GM18873 (cell line): ENCODE measurements at regions not wholly inside any gene's neighbourhood (a gene's known extent, or its start where the extent isn't known, plus 50 kb on each side); places are given as distances from the start of the nearest gene placed in this dataset.

Source experiments
- ATAC-seq: cut with Tn5 transposase; IDR thresholded peaks from one replicate; pipeline ENCODE4 v1.9.1; 2021; ENCODE audit warnings: mild to moderate bottlenecking, moderate library complexity, moderate number of reproducible peaks; ENCODE audit not compliant: unreplicated experiment, low FRiP score

DNA sequence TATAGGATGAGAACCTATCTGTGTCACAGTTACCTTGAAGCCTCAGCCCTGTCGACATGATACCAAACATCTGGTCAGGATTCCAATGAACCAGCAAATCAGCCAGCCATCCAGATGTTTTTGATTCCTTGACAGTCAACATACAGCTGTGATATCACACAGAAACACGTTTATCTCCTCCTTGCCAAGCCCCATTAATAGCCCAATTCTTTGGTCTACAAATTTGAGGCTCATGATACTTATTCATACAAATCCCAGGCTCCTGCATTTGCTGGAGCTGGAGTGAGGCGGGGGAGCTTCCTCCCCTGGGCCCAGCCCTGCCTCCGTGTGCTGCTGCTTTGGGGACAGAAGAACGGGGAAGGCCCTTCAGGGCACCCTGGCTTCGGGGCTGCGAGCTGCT lies 611.6 kb upstream of the SALL3 start:
- ATAC-seq = no peak

DNA sequence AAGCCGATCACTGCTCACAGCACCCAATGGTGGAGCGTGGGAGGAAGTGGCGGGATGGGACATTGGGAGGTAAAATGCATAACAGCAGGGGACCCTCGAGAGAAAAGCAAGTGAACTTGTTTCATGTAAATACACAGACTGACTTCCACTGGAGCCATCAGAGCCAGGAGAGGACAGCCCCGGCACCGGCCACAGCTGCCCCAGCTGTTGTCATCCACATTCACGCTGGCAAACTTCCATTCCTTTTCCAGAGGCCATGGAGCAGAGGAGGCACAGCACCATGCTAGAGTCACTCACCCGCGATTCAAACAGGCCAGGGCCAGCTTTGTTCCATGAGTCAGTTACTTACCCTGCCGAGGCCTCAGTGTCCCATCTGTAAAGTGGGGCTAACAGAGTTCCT lies 610.9 kb upstream of the SALL3 start:
- ATAC-seq = no peak

DNA sequence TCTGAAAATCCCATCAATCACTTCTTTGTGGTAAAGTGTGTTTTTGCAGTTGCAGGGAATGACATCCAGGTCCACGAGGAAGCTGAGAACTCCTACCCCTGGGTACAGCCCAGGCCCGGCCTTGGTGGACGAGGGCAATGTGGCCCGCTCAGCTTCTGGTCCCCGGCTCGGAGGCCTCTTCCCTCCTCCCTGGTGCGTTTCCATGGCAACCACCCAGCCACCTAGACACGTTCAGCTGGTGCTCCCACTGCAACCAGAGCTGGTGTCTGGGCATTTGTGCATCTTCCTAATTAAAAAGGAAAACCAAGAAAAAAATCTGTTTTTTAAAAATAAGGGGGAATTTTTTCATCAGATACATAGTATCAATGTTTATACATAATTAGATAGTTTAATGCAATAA lies 603.6 kb upstream of the SALL3 start:
- ATAC-seq = no peak

DNA sequence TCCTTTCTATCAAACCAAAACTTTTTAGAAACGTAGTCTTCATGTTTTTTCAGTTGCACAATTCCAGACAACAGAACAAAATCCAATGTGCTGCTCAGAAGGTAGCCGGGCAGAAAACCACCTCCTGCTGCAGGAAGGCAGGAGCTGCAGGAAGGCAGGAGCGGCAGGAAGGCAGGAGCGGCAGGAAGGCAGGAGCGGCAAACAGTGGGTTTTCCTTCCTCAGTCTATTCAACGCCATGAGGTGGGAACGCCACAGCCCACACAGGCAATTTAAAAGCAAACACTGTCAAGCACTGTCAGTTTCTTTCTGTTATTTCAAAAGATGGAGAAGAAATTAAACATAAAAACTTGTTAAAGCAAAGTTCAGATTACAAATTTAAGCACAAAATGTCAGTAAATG lies 601.2 kb upstream of the SALL3 start:
- no peak for ATAC-seq

DNA sequence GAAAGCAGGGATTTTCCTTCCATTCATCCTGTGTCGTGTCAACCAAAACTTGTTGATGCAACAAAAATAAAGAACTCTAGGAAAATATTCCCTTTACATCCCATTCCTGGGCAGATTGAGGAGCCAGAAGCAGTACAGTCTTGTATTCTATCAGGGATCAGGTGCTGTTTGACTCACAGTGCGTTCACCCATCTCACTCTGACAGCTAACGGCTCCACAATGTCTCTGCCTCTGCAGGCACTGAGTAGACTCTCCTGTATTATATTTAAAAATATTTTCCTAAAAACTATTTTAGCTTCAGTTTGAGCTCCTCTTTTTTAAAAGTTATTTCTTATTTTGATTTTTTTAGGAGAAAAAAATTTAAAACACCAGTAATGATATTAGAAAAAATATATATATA lies 600.6 kb upstream of the SALL3 start:
- no peak for ATAC-seq

DNA sequence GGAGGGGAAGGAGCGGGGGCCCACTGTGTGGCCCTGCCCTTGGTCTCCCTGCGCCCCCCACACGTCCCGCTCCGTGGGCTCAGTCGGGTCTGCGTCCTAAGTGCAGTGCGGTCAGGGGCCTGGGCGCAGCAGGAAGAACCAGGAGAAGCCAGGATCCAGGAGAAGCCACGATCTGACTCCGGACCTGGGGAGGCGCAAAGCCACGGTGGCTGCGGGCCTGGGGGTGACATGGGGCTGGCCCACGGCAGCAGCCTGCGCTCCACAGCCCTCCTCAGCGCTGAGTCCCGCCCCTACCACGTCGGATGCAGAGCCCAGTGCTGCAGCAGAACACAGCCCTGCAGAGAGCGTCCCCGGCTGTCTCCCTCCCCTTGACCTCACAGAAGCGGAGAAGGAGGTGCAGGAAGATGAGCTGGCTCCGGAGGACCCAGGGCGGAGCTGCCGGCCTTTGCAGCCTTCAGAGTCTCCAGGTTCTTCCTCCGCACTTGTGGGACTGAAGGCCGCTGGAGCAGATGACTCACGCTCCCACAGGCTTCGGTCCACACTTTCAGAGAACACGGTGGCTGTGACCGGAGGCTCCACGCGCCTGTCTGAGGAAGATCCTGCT lies 589.2 kb upstream of the SALL3 start:
- no peak for ATAC-seq

DNA sequence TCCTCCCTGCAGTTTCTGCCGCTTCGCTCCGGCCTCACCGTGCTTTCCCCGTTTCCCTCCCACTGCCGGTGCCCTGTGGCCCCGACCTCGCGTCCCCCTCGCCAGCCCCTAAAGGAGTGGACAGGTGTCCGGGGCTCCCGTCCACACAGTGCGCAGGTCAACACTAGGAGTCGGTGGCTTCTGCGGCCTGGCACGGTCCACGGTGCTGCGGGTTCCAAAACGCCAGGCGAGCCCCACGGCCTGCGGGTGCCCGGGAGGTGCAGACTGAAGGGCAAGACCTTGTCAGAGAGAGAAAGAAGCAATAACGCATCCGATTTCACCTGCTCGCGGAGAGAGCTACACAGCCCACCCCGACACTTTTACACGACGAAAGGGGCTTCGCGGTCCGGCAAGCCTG lies 588.7 kb upstream of the SALL3 start:
- no peak for ATAC-seq

DNA sequence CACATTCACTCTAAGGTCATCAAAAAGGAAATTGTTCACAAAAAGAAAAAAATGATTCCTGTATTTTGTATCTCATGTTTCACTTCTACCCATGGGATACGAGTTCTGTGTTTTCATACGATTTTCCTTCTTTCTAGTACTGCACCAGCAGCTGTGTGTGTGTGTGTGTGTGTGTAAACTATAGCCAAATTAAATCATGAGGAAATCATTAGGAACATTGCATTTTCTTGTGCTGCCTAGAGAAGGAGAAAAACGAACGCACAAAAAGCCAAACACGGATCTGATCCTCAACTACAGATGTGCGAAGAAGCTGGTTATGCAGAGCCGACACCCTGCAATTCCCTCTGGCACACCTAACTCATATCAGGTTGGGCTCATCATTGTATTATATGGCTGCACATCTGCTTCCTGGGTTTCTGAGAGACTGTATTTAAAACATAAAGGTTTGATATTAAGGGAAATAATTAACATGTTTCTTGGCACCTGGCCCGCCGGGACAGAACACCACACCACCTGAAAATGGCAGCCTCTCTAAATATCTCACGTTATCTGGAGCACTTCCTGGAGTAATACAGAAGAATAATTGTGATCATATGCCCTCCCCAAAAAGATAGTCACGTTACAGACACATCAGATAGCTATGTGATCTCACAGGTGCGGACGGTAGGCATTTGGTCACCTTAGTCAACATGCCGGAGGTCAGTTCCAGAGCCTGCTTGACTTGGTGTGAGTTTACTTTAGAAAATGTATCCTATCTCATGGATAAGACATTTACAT lies 586.3 kb upstream of the SALL3 start:
- no peak for ATAC-seq

DNA sequence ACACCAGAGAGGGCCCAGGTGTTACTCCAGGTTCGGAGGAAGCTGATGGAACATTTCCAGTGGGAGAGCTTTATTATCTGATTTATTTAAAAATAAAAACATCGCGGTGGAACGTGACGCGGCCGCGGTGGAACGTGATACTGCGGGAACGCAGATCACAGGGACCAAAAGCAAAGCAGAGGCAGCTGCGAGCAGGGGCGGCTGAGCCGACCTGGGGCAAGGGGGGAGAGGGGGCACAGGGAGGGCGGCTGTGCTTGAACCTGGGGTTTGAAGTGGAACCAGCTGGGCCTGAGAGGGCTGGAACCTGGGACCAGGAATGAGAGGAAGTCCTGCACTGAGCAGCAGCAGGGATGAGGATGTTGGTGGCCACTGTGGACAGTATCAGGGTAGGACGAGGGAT lies 583.5 kb upstream of the SALL3 start:
- no peak for ATAC-seq

DNA sequence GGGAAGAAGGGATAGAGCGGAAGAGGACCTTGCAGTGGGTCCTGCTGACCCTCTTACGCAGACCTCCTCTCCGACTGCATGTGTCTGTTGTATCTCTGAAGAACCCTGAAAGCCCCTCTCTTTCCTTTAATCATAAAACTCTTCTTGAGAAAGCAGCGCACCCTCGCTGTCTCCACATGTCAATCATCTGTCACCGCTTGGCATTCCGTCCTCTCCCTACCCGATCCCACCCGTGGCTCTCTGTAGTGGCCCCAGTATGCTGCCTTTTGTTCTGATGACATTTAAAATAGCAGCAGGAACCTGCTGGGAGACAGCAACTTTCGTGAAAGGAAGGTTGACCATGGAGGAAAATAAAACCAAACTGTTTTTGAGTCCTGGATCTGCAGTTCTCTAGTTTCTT lies 582.9 kb upstream of the SALL3 start:
- ATAC-seq = no peak

DNA sequence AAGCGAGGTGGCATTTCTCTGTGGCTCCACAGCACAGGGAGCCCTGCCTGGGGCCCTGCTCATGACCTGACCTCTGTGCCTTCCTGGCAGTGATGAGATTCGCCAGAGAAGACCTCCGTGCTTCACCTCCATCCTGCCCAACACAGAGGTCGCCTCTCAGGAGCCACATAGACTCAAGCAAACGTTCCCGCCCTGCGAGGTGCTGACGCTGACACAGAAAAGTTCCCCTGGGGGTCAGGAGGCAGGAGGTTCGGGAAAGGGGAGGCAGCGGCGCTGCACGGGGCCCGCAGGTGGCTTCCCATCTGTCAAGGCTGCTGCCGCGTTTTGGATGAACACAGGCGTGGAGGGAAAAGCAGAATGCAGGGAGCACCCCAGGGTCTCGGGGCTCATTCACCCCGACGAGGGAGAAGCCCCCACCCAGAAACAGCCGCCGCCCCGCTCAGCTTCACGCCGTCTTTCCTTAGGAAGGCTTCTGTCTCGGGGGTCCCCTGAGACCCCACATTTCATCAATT lies 579.6 kb upstream of the SALL3 start:
- no peak for ATAC-seq

DNA sequence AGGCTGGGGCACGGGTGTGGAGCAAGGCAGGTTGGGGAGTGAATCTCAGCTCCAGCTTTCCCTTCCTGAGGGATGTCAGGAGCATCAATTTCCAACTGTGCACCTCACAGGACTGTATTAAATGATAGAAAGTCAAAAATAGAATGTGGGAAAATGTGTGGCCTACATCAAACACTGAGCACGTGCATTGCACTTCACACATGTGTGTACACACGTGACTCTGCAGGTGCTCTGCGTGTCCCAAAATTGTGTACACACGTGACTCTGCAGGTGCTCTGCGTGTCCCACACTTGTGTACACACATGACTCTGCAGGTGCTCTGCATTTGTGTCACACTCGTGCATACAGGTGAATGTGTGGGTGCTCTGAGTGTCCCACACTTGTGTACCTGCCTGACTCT lies 577.2 kb upstream of the SALL3 start:
- ATAC-seq = no peak

DNA sequence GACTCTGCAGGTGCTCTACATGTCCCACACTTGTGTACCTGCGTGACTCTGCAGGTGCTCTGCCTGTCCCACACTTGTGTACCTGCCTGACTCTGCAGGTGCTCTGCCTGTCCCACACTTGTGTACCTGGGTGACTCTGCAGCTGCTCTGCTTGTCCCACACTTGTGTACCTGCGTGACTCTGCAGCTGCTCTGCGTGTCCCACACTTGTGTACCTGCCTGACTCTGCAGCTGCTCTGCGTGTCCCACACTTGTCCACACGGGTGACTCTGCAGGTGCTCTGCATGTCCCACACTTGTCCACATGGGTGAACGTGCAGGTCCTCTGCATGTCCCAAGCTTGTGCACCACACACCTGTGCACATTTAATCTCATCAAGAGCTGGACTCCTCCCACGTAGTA lies 576.7 kb upstream of the SALL3 start:
- ATAC-seq = no peak

DNA sequence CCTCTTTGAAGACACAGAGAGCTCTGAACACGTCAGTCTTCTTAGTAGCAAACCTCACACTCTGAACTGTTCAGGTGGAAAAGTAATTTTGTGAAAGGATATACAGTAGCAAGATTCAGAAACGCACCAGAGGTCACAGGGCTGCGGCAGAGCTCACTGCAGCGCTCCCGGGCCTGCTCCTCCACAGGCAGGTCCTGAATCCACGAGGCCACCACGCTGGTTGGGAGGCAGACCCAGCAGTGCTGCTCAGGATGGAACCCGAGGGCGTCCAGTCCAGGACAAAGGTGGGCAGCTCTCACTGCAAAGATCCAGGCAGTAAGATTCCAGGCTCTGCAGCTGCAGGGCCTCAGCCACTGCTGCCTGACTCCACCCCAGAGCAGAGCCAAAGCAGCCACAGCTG lies 576.2 kb upstream of the SALL3 start:
- ATAC-seq = no peak

DNA sequence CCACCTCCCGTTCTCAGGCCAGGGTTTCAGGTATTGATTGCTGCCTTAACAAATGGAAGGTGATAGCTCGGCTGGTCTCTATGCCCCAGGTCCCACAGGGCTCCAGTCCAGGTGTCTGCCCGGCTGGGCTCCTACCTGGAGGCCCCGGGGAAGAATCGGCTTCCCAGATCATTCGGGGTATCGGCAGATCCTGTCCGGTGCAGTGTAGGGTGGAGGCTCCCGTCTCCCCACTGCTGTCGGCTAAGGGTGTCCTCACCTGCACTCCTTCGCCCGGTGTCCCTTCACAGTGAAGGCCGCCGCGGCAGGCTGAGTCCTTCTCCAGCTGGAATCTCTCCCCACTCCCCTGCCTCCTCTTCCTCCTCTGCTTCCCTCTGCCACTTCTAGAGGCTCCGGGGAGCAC lies 573.9 kb upstream of the SALL3 start:
- ATAC-seq = no peak

DNA sequence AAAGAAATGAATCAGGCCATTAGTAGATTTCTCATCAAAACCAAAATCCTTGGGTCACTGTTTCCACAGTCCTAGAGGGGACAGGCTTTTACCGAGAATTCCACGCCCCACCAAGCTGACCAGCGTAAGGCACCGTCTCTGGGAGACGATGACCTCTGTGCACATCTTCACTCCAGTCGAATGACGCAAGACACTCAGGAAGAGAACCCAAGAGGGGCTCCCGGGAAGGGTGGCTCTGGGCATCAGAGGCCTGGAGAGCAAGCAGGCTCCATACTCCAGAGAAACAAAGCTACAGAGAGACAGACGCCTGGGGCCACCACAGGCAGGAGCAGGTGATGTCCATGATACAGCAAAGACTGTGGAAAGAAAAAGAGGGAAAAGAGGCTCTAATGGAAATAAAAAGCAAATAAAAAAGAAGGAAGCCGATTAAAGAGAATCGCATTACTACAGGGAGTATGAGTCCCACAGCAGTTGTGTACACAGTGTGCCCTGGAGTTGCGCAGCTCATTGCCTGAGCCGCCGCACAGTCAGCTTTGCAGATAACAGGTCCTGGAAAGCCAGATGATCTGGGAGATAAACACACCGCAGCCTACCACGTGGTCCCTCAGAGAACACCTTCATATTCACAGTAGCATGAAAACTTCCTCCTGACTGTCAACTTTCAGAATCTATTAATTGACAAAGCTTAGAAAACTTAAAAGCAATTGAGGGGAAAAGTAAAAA lies 572.7 kb upstream of the SALL3 start:
- no peak for ATAC-seq

DNA sequence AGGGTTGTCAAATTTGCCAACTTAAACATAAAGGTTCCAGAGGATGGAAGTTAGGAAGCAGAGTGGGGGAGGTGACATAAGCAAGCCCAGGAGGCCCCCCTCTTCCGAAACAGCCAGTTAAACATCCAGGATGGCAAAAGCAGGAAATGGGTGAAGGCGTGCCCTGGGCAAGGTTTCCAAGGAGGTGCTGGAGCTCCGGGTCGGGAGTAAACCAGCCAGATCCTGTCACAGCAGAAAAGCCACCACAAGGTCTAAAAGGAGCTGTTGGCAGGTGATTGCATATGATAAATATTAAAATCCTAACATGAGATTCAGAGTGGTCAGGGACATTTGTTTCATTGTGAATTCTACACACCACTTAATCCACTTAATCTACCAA lies 572.2 kb upstream of the SALL3 start:
- no peak for ATAC-seq

DNA sequence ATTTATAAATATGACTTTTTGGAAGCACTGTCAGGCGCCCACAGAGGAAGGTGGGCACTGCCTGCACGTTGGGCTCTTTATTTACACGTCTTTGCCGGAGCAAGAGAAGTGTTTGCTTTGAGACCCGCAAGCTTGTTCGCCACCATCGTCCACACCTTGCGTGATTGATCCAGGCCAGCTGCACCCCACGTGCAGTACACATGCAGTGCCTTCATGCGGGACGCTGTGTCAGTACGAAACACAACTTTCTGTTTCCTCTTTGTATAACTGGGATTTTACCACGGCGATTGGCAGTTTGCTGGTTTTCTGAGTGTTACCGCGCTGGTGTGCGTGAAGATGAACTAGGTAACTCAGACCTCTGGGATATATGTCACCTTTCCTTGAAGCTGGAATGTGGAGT lies 571.0 kb upstream of the SALL3 start:
- ATAC-seq = no peak

DNA sequence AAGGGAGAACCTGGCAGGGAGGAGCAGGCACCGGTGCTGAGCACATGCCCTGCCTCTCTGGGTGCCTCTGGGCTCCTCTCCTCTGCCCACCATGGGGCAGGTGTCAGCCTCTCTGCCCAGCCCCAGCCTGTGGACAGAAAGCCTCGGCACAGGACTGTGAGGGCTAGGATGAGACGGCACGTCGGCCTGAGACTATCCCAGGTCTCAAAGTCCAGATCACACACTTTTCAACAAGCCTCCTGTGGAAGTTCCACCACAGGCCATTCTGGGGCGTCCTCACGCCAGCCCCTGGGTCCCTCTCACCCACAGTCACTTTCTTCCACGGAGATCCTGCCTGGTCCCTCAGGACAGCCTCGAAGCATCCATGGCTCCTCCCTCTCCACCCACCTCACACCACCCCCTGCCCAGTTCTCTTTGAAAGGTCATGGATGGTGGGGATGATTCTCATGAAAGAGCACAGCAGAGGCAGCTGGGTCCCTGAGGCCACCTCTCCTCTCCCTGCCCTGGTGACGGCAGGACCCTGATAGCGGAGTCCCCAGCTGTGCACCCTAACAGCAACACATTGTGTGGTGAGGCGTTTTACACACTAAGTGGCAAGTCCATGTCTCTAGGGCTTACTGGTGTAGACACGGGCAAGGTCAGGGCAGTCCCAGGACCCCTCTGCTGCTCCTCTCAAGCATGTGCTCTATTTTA lies 569.4 kb upstream of the SALL3 start:
- ATAC-seq = no peak

DNA sequence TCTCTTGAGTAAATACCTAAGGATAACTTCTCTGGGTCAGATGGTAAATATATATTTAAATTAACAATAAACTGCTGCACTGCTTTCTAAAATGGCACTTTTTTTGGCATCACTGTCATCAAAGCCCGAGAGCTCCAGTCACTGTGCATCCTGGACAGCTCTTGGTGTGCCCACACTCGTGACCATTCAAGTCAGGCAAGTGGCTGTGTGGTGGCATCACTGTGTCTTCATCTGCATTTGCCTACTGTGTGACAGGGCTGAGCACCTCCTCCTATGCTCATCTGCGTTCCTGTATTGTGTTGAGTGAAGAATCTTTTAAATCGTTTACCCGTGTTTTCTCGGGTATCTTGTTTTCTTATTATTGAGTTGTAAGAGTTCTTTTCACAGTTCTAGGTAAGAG lies 568.1 kb upstream of the SALL3 start:
- no peak for ATAC-seq

DNA sequence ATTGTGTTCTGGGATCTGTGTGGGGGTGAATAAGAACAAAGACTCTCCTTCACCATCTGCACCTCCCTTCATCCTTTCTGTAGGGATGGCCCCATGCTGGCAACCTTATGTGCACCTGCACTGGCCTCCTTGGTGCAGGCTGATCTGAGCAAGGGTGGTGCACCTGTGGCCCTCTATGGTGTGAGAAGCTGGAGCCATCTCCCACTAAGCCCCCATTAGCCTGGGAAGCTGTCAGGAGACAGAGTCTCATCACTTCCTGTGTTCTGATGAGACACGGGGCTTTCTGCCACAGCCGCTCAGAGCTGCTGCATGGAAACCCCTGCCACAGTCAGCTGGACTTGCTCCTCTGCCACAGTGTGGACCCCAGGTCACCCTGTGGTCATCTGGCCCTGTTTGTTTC lies 565.3 kb upstream of the SALL3 start:
- ATAC-seq = no peak
